ELR (cell line): ENCODE measurements at regions not wholly inside any gene's neighbourhood (a gene's known extent, or its start where the extent isn't known, plus 50 kb on each side); places are given as distances from the start of the nearest gene placed in this dataset.

Source experiments
- DNase-seq: peaks from one replicate; pipeline ENCODE4 v3.0.0-alpha.2; 2015; ENCODE audit warnings: low read depth

GRCh38 chr10:2445370-2445769 is 622.0 kb upstream of the PFKP start:
- DNase-seq = no peak

GRCh38 chr10:2439983-2440382 is 627.4 kb upstream of the PFKP start:
- DNase-seq = no peak

DNA sequence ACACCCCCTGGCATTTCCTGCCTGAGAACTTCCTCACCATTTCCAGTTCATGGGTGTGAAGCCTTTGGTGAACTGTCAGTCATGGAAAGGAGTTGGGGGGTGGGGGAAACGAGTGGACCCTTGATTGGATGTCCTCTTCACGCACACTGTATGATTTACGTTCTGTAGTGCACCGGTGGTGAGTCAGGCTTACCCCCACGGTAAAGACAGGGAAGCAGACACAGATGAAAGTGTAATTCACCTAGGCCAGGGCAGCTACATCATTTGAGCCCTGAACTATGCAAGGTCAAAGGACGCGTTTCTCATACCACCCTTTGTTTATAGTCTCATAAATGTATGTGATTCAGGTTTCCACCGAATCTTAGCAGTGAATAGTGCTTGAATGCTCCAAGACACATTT is 628.3 kb upstream of the PFKP start:
- no peak for DNase-seq

GRCh38 chr10:2438248-2438939 is 629.0 kb upstream of the PFKP start:
- no peak for DNase-seq

- no peak for DNase-seq
These were observed 630.4 kb upstream of the PFKP start for GRCh38 chr10:2436933-2437332.

- DNase-seq = no peak
These were observed 635.4 kb upstream of the PFKP start for GRCh38 chr10:2431961-2432360.

DNA sequence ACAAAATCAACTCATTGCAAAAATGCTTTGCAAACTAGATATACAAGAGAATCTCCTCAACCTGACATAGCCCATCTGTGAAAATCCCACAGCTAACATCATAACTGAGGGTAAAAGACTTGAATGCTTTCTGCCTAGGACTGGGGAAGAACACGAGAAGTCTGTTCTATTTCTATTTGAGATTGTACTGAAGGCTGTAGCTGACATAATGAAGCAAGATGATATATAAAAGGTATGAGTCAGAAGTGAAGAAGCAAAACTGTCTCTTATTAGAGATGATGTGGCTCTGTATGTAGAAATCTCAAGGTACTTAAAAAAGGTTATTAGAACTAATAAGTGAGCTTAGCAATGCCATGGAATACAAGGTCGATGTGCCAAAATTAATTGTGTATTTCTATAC is 639.9 kb upstream of the PFKP start:
- DNase-seq = no peak

GRCh38 chr10:2425320-2425719 is 642.0 kb upstream of the PFKP start:
- no peak for DNase-seq

GRCh38 chr10:2414562-2414961 is 652.8 kb upstream of the PFKP start:
- no peak for DNase-seq

DNA sequence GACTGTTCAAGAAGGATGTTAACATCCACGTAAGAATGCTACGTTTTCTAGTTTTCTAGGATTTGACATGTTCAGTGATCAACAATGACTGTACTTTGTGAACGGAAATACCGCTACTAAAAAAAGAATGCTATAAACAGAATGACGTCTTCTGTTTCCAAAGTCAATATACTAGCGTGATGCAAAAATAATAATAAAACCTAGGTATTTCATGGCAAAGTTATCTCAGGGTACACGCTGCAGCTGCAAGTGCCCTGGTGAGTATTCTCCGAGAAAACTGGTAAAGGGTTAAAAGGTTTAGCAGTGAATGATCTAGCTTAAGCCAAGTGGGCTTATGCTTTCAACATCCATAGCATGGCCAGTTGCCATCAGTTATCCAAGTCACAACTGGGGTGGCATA is 653.3 kb upstream of the PFKP start:
- DNase-seq = no peak

- DNase-seq = no peak
These were observed 657.3 kb upstream of the PFKP start for GRCh38 chr10:2410049-2410448.

- DNase-seq = no peak
These were observed 664.1 kb upstream of the ADARB2 start for GRCh38 chr10:2401459-2401858.

GRCh38 chr10:2399482-2399881 is 662.2 kb upstream of the ADARB2 start:
- DNase-seq = no peak

- no peak for DNase-seq
These were observed 655.0 kb upstream of the ADARB2 start for GRCh38 chr10:2392145-2392812.

GRCh38 chr10:2387672-2388071 is 650.3 kb upstream of the ADARB2 start:
- DNase-seq = no peak

DNA sequence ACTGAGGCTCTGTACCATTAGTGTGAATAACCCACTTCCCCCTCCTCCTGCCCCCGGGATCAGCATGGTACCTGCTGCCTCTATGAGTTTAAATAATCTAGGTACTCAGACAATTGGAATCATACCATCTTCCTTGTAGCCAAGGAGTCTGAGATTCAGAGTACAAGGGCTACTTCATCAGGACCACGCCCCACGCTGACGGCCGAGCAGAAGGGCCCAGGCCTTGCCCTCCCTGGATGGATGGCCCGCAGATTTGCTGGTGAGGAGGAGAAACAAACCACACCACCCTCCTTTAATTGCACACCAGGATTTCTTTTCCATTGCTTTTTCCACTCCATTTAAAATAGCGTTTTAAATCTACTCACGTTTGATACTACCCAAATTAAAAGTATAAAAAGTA is 649.9 kb upstream of the ADARB2 start:
- no peak for DNase-seq

DNA sequence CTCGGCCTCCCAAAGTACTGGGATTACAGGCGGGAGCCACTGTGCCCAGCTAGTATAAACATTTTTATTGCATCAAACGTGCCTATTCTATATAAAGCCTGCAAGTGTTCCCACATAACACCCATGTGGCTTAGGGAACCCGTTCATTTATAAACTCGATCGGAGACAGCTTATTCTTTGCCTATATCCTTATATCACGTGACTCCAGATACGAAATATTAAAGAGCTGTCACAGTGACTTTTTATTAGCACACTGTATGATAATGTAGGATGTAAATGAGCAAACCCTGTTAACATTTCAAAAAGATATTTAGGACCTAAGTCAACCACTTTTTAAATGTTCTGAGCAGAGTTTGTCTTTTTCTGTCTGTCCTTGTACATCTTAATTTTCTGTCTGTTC is 642.9 kb upstream of the ADARB2 start:
- DNase-seq = no peak

DNA sequence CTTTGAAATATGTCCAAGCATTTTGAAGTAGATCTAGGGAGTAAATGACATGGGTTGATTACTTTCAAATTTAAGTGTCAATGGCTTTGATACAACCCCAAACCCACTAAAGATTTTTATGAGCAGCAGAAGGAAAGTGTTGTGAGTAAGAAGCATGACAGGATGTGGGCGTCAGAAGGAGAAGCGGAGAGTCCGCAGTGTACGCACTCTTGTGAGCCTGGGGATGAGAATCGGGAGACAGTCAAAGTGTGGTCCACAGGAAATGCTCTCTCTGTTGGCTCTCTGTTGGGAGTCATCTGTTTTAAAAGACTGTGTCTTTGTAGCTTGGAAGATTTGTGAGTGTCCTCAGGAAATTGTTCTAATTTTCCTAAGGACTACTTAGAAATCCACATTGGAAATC is 629.8 kb upstream of the ADARB2 start:
- no peak for DNase-seq

DNA sequence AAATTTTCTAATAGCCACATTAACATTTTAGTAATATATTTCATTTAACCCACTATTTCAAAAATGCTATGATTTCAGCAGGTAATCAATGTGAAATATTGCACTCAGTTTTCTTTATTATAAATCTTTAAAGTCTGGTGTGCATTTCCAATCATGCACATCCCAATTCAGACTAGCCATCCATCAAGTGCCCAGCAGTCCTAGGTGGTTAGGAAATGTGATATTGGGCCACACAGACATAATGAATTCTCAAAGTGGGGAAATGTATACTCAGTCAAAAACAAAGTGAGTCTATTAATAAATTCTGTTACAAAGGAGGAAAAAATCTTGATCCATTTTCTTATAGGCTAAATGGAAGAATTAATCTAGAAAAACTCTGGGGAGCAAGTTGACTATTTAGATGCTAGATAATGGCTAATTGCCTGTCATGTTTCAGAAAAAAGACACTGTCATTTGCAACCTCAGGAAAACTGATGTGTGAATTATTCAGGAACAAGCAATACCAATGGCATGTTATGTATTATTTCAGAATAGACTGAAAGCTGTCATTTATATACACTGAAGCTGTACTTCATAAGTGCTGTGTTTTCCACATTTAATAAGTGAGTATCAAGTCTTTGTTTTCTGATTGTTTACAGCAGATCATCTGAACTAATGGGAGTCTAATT is 629.1 kb upstream of the ADARB2 start:
- no peak for DNase-seq

GRCh38 chr10:2362331-2362730 is 625.0 kb upstream of the ADARB2 start:
- DNase-seq = no peak

- DNase-seq = no peak
These were observed 621.3 kb upstream of the ADARB2 start for GRCh38 chr10:2358586-2358985.

- DNase-seq = no peak
These were observed 619.3 kb upstream of the ADARB2 start for GRCh38 chr10:2356670-2357069.

DNA sequence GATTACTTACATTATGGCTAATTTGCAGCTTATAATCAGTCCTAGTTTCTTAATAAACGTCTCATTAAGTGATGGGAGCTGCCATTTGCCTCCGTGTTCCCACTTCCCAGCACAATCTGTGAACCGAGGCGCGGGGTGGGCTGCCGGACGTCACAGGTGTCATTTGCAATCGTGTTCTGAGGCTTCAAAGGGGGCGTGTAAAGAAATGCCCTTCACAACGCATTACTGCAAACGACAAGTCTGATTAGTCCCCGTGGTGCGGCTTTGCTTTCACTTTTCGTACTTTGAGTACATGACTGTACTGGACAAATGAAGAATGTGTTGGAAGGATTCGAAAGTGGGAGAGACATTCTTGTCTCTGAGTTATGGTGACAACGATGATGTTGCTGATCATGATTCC is 614.2 kb upstream of the ADARB2 start:
- no peak for DNase-seq

DNA sequence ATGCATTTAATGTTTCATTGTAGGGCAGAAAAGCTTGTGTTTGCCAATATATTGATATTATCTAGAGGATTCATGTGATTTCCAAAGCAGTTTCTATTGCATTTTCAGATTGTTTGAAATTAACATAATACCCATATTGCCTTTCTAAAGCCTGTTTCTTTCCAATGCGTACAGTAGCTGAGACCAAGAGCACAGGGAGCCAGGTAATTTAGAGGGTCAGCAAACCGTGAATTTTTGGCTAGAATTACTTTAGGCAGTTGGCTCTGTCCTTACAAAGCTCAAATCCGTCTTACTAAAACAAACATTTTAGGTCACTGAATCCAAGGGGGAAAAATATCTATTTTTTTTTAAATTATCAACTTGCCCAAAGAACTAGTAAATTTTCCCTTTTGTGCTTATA is 604.9 kb upstream of the ADARB2 start:
- no peak for DNase-seq
